Ammon's horn (tissue), 1 donor: ENCODE measurements at regions not wholly inside any gene's neighbourhood (a gene's known extent, or its start where the extent isn't known, plus 50 kb on each side); places are given as distances from the start of the nearest gene placed in this dataset.
"Not testable (repeated sequence)": the region's sequence is repeated elsewhere in the genome, so short reads cannot be mapped to it uniquely, and the experiment has no call there.

Experiments used
- DNase-seq: peaks from one replicate; pipeline ENCODE4 v3.0.0-alpha.2; 2016; ENCODE audit warnings: low spot score

- no peak for DNase-seq
Measured at GRCh38 chr1:96865731-96866685, 144.4 kb downstream of the PTBP2 start.

DNA sequence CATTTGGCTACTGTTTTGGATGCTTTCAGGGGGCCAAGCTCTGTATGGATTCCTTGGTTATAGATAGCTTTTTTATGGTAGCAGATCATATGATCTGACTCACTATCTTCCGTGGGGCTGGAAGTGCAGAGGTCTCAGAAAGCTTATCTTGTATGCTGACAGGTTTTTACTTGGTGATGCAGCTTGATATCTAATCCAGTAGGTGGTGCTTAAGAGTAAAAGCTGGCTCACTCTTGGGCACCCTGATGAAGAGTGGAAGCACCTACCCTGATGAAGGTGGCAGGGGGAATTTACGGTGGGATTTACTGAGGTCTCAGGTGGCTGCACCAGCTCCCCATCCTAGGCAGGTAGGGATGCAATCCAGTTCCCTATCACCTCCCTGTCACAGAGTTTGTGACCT is 151.2 kb downstream of the PTBP2 start:
- no peak for DNase-seq

DNA sequence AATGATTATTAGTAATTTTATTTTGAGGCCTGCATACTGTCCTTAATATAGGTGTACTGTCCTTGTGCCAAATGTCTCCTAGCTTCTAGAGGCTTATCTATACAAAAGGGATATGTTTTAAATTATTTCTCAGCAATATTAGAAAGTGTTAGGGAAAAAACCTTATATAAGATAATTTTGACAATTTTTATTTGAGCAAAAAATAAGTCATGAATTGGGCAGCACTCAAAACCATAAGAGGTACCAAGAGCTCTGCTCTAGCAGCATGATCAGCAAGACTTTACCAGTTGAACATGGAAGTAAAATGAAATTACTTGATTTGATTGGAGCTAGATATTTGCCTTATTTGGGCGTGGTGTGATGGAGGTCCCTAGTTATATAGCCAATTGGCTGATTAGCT is 157.1 kb downstream of the PTBP2 start:
- no peak for DNase-seq

- no peak for DNase-seq
Measured at GRCh38 chr1:96880626-96881025, 159.0 kb downstream of the PTBP2 start.

DNA sequence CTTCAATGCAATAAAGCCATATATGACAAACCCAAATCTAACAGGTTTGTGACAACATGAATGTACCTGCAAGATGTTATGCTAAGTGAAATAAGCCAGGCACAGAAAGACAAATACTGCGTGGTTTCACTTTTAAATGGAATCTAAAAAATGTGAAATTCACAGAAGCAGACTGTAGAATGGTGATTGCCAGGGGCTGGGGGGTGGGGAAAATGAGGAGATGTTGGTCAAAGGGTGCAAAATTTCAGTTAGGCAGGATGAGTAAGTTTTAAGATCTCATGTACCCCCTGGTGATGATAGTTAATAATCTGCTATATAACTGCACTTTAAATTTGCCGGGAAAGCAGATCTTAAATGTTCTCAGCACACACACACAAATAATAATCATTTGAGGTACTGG is 160.5 kb downstream of the PTBP2 start:
- no peak for DNase-seq

DNA sequence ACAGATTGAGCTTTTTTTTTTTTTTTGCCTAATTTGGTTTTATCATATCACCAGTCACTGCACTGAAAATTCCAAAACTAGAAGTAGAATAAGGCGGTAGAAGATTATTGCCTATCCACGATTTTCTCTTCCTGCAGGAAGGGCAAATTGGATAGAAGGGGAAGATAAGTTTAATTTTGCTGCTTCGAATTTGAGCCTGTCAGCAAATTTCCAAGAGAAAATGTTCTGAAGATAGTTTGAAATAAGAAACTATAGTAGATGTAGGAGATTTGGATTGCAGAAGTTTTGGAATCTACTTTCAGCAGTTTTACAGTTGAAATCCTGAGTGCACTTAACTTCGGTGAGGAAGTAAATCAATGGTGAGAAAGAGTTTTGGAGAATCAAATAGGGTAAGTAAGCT is 164.9 kb downstream of the PTBP2 start:
- no peak for DNase-seq

DNA sequence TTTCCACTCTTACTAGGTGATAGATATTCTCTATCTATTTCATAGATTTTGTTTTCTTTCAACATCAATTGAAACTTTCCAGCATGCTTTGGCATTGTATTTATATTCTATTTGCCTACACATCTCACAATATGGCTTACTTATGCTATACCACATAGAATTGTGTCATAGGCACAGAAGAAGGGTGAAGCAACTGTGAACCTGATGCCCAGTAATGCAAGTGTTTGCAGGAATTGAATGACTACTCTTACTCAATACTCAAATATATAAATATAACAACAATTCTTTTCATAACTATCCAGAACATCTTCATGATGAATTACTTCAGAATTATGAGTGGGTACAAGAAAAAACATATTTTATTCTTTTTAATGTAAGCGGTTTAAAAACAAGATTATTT is 165.9 kb downstream of the PTBP2 start:
- DNase-seq, result no peak

DNA sequence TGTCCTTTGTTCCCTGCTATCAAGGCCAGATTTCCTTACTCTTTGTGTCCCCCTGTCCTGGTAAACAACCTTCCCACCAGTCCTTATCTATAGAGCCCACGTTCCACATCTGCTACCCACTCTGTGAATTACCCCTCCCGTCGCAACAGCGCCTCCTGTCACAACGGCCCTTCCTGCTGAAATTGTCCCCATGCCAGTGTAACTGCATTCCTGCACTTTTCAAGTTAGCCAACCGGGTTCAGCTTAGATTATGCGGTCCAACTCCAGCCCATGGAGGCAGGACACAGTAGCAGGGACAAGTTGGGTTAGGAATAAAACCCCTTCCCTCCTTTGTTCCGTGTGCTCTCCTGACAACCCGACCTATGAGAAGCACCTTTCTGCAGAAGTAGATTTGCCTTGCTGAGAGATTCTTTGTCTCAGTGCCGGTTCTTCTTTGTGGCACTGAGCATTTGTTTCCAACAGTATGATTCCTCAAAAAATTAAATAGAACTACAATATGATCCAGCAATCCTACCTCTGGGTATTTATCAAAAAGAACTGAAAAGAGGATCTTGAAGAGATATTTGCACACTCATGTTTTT is 180.3 kb downstream of the PTBP2 start:
- DNase-seq, result no peak

DNA sequence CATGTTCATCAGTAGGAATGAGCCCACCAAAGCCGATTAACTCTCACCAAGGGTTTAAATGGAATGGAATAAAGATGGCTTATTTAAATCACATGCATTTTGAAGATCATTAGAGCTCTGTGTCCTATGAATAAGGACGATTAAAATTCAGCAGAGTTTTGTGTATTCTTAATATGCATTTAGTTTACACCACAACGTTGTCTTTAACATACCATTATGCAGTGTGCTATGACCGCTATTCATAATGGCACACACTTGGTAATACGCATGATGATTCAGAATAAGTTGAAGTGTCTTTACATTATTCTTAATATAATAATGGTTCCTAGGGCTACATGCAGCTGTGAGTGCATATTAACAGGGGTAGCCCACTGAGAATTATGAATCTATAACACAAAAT is 190.7 kb downstream of the PTBP2 start:
- no peak for DNase-seq

GRCh38 chr1:96915701-96916100 is 194.1 kb downstream of the PTBP2 start:
- not testable (repeated sequence) for DNase-seq

DNA sequence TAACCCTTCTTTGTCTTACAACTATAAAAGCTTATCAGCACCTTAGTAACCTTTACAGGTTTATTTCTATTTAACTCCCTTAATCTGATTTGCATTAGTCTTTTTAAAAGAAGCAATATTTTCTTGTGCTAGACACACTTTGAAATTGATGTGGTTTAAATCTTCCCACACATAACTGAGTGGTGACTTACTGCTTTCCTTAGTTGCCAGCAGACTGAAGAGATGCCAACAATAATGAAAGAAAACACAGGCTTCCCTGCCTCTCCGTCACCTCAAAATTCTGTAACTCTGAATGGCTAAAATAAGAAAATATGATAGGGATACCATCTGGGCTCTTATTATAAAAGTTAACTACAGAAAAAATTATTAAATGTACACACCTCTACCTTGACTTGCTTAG is 196.8 kb downstream of the PTBP2 start:
- DNase-seq, result no peak

GRCh38 chr1:96922181-96922580 is 200.6 kb downstream of the PTBP2 start:
- DNase-seq, result no peak

- no peak for DNase-seq
Measured at GRCh38 chr1:96923753-96924152, 202.2 kb downstream of the PTBP2 start.

DNA sequence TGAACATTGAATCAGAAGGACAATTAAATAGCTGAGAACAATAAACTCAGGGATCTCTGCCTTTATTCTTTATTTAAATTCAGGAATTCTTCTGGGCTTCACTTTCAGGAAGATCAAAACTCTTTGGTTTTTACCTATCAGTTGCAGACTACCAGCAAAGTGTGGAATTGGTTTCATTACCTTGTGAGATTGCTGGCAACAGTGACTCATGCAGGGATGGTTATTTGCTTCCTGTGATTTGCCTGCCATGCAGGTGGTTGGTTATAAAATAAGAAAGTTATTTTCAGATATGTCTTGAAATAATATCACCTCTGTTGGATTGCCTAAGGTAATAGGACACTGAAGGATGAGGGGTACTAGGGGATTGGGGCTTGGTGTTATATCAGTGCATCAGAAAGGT is 204.6 kb downstream of the PTBP2 start:
- no peak for DNase-seq

DNA sequence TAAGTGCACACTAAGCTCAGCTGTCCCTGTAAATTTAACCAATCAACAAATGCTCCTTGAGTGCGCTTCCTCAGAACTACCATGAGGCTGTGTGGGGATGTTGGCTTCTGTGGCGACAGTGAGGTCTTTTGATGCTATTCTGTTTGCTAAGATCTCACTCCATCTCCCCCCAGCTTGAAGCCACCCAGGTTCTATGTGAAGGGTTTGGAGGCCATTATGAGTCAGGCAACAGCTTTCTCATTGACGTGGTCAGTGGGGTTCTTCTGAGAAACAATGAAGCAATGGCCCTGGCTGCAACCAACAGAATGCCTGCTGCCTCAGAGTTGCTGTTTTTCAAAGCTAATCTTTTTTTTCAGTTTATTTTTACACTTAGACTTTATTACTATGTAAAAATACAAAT is 205.5 kb downstream of the PTBP2 start:
- no peak for DNase-seq

DNA sequence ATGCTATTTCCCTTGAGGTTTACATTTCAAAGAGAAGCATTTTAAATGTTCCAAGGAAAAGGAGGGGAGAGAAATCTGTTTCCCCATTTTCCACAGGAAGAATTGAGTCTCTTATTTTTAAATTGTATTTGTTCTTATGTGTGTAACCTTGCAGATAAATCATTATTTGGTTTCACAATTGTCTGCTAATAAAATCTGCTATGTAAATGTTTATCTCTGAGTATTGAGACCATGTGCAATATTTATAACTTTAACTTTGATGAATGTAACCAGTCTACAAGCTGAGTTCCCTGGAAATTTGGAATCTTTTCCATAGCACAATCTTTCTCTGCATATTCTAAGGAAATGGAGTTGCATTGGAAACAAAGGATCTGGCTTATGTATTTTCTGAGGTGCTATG is 209.6 kb downstream of the PTBP2 start:
- no peak for DNase-seq

DNA sequence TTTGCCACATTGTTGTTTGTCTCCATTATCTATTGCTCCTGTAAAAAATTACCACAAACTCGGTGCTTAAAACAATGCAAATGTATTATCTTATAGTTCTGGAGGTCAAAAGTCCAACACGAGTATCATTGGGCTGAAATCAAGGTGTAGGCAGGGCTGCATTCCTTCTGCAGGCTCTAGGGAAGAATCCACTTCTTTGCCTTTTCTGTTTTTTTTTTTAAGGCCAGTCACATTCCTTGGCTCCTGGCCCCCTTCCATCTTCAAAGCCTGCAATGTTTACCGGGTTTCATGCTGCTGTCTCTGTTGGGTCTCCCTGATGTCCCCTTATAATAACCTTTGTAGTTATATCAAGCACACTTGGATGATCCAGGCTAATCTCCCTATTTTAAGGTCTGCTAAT is 212.7 kb downstream of the PTBP2 start:
- DNase-seq, result no peak

- DNase-seq, result no peak
Measured at GRCh38 chr1:96944432-96945092, 223.0 kb downstream of the PTBP2 start.

DNA sequence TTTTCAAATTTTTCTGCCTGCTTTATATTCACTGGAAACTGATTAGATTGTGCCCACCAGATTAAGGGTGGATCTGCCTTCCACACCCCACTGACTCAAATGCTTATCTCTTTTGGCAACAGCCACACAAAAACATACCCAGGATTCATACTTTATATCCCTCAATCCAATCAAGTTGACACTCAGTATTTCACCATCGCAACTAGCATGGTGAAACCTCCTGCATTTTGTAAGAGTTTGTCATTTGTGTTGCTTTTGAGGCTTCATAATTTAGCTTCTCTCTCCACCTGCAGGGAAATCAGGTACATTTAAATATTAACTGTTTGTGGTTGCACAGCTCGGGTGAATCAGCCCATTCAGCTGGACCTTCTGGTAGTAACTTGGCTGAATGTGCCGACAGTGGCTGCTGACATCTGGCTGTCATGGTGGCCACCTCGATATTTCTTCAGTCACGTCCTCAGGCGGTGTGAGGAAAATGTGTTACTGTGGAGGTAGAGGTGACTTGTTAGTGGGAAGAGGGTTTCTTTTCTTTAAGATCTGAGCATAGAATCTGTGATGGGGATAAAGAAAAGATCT is 224.0 kb downstream of the PTBP2 start:
- DNase-seq, result no peak

DNA sequence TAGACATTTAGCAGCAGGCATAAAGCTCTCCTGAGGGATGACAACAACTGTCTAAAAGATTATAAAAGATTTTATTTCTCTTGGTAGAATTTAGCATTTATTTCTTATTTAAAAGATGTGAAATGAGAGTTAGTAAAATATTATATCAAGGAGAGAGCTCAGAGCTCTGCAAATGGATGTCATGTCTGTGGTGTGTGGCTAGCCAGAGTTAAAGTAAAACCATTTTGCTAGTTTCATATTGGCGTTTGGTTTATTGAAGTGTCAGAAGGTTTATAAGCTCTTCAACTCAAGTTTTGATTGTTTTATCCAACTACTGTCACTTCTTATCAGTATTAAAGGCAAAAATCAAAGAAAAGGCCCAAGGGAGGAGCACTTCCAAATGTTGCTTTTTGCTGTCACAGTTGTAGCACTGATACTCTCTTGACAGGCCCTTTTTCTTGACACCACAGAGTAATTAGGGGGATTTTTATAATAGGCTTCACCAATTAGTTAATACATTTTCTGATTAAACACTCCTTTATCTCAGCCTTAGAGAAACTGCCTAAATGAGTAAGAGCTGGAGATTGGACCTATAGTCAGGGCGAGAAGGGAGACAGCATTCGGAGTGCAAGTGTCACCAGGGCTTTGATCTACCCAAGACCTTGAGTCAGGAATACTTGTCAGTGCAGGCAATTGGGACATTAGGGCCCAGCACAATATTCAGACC is 233.9 kb downstream of the PTBP2 start:
- DNase-seq, result no peak

DNA sequence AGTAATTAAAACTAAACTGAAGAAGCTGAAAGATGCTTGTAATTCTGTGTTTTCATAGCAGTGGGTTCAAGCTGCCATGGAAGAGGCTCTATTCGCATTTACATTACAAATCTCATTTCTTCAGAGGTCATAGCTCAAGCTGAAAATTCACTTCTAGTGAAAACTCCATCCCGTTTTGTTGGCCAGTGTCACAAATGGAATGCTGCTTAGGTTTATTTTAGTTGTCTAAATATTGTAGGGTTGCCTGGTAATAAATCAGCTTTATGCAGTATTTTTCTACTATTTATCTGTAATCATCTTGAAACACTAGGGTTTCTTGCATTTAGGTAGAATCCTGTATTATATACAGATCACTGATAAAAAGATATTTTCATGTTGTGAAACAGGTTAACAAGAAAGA is 240.6 kb downstream of the PTBP2 start:
- DNase-seq, result no peak

GRCh38 chr1:96962751-96963211 is 241.2 kb downstream of the PTBP2 start:
- no peak for DNase-seq
